ENCODE measurements at regions not wholly inside any gene's neighbourhood (a gene's known extent, or its start where the extent isn't known, plus 50 kb on each side); places are given as distances from the start of the nearest gene placed in this dataset.
"Not testable (repeated sequence)": the region's sequence is repeated elsewhere in the genome, so short reads cannot be mapped to it uniquely, and the experiment has no call there.

DNA sequence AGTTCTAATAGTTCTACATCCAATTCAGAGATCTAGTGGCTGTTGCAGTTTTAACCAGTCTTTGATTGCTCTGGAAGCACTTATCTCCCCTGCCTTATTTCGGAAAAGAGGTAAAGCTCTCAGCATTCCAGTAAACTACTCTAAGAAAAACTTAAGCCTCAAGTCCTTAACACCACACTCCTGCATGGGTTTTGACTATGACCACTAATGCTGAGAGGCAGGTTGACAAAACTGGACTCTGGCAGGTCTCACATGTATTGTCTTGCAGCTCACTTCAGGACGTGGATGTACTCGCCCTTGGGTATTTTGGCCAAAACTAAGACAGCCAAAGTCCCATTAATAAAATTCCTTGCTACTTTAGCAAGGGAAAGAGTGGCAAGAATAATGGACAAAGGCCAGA is 405.9 kb upstream of the GRM7 start:
- DNase-seq = no peak

DNA sequence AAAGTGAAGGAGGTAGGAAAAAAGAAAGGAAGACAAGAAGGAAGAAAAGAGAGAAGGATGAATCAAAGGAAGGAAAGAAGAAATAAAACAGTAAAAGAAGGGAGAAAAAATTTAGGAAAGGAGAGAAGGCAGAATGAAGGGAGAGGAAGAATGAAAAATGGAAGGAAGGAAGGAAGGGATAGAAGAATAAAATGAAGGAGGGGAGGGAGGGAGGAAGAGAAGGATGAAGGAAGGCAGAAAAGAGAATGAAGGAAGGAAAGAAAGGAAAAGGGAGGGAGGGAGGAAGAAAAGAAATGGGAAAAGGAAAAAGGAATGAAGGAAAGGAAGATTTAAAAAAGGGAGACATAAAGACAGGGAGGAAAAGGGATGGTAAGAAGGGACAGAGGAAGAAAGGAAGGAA is 393.7 kb upstream of the GRM7 start:
- DNase-seq = no peak

DNA sequence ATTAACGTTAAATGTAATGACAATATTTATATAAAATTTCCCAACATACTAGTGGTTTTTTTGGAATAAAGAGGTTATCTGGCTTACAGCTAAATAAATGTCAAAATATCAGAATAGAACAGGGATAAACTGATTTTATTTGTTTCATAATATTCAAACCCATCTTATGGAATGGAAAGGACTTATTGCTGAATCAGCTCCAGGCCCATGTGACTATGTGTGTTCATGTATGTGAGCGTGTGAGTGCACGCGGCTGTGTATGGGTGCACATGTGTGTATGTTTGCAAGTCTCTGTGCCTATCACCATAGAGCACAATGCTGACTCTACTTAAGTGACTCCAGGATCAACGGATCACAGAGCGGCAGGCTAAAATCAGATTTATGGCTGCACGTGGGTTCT is 392.3 kb upstream of the GRM7 start:
- DNase-seq = no peak

DNA sequence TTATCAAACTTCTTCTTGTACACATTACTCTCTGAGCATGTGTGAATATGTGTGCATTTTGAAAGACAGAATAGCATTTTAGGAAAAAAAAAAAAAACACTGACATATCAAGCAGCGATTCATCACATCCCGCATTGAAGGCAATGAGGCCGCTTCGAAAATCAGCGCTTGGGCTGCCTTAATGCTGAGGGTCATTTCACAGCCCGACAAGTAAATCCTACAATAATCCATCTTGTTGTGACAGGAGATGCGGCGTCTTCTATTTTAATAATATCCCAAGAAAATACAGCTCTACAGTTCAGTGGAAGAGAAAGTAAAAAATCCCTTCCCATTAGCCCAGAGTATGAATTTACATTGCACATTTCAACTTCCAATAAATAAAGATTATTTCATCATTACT is 389.2 kb upstream of the GRM7 start:
- no peak for DNase-seq

DNA sequence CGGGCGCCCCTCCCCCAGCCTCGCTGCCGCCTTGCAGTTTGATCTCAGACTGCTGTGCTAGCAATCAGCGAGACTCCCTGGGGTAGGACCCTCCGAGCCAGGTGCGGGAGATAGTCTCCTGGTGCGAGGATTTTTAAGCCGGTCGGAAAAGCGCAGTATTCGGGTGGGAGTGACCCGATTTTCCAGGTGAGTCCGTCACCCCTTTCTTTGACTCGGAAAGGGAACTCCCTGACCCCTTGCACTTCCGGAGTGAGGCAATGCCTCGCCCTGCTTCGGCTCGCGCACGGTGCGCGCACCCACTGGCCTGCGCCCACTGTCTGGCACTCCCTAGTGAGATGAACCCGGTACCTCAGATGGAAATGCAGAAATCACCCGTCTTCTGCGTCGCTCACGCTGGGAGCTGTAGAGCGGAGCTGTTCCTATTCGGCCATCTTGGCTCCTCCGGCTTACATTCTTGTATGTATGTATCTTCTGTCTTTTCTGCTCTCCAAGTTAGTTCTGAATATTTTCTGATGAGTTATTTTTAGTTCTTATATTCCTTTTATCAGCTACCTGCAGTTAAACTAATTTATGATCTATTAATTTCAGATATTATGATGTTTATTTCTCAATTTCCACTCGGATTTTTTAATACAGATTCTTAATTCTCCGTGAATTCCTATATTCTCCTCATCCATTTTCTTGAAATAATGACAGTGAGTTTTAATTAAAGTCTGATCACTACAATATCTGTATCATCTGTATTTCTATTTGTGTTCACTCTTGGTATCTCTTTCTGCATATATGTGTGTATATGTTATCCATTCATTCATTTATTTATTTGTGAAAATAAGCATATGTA is 370.2 kb upstream of the GRM7 start:
- DNase-seq = not testable (repeated sequence)

DNA sequence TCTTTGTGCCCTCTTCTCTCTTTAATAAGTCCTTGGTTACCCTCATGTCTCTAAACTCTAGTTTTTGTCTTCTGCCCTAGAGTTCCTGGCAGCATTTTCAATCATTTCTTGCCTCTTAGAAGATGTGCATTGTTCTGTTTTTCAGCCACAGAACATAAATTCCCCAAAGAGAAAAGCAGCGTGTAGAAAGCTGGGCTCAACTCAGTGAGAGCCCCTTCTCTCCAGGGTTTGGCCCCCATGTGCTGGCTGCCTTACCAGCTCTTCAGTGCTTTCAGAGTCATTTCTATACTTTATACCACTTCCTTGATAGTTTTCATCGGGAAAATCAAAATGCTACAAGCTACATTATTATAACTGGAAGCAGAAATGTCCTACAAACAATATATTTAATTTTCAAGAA is 369.1 kb upstream of the GRM7 start:
- no peak for DNase-seq

DNA sequence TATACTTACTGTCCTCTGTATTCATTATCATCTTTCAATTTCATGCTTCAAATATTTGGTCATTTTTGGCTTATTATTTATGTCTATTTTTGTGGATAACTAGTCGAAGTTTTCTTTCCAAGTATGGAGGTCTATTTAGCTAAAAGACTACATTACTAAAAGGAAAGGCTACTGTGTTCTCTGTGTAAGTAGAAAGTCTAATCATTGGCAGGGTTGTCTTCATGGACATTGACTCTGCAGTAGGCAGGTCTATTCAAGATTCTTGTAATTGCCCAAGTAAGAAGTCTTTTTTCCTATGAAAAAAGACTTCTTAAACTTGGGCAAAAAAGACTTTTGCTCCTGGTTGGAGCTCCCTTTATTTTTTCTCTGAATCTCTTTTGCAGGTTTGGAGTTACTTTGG is 368.6 kb upstream of the GRM7 start:
- DNase-seq = no peak

DNA sequence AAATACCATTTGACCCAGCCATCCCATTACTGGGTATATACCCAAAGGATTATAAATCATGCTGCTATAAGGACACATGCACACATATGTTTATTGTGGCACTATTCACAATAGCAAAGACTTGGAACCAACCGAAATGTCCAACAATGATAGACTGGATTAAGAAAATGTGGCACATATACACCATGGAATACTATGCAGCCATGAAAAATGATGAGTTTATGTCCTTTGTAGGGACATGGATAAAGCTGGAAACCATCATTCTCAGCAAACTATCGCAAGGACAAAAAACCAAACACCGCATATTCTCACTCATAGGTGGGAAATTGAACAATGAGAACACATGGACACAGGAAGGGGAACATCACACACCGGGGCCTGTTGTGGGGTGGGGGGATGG is 362.0 kb upstream of the GRM7 start:
- DNase-seq = not testable (repeated sequence)

DNA sequence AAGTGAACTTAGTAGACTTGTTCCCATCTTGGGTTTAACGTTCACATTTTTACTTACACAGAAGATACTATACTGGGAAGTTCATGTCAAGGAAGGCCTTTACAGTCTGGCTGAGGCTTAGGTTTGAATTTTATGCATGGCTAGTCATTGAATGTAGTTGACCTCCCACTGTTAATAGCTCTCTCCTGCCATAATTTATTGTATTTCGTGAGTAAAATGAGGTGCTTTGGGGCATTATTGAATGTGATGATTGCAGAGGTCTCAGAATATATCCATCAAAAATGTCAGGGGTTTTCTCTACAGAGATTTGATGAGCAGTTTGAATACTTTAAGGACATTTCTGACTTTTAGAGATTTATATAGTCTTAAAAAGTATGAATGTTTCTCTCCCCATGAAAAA is 356.6 kb upstream of the GRM7 start:
- DNase-seq = no peak

DNA sequence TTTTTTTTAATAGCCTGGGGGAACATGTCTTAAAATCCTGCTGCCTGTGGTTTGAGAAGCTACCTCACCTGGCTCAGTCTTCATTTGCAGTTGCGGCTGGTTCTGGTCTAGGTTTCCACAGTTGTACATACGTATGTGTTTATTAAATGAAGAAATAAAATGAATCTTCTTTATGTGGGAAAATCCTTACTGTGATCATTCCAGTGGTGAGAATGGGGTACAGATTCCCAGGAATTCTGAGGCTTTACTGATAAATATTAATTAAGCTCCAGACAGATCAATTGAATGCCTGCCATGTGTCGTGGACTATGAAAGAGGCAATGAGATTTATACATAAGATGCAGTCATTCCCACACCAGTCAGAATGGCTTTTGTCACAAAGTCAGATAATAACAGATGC is 356.1 kb upstream of the GRM7 start:
- no peak for DNase-seq

DNA sequence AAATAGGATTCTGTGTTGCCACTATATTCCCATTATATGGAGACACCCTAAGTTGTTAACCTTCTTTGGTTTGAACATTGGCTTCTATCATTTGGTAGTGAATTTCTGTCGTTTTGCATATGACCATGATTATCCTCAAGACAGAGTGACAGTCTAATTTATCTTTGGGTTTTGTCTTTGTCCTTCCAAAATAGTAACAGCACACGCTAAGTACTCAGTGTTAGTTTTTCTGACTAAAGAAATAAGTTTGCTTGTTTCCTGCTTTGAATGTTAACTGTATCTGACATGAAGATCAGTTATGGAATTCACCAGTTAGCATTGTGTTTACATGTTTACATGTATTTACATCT is 352.5 kb upstream of the GRM7 start:
- DNase-seq = no peak

DNA sequence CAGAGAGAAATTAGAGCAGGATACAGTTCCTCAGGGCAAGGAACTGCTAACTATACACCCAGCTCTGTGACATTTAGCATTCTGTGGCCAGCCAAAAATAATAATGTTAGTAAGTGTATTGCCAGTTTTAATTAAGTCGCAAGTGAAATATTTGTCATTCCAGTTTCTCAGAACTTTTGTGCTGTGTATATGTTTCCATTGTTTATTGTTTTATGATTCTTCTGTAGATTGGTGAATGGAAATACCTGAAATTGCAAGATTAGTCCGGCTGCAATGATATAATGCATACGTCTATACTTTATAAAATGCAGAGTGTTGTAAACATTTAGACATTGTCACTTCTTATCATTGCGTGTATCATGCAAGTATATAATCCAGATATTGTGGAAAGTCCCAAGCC is 351.3 kb upstream of the GRM7 start:
- no peak for DNase-seq

DNA sequence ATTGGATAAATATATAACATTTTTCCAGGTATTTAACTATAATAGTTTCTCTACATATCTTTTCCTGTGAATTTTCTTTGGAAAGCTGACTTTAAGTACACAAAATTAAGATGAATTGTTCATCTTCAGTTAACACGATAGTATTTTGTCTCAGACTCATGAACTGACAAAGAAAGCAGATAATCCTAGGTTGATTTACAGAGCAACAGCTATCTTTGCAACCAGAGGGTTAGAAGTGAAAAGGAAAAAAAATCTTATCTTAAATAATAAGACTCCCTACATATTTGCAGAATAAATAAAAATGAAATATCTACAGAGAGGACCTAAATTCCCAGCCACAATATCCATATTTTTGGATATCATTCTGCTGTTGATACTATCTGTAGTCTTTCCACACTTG is 350.2 kb upstream of the GRM7 start:
- DNase-seq = no peak

DNA sequence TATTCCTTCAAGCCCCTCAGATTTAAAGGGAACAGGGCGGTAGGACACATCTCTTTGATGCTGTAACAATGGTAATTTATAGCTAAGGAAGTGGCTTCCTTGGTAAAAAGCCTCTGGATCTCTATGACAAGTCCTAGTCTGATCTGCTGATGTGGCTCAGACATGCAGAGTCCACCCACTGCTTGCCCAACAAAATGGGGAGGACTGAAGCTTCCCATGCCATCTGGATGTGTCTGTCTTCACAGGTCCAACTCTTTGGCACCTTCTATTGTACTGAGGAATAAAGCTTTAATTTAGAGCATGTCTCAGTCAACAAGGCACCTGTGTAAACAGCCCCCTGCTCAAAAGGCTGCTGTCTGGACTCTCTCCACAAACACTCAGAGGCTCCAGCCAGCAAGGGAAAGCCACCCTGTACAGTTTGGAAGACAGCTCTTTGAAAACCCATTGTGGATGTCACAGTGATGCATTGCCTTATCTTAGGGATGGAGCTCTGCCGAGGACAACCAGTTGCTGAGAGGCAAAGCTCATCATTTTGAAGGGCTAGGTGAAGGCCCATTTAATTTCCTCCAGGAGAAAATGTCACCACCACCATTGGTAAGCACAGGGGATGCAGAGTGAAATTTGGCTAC is 348.6 kb upstream of the GRM7 start:
- no peak for DNase-seq

DNA sequence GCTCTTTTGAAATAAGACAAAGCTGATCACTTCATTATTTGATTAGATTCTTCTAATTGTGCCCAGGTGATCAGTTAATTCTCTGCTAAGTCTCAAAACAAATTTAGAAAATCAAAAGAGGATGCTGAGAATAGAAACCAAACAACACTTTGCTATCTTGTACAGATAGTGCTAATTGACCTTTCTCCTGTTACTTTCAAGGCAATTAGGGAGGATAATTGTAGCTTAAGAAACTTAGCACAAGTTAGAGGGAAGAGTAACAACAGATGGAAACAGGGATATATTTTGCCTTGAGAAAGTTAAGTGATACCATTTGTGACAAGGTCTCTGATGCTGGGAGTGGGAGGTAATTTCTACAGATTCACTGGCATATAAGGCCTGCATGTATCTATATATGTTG is 344.8 kb upstream of the GRM7 start:
- DNase-seq = no peak

DNA sequence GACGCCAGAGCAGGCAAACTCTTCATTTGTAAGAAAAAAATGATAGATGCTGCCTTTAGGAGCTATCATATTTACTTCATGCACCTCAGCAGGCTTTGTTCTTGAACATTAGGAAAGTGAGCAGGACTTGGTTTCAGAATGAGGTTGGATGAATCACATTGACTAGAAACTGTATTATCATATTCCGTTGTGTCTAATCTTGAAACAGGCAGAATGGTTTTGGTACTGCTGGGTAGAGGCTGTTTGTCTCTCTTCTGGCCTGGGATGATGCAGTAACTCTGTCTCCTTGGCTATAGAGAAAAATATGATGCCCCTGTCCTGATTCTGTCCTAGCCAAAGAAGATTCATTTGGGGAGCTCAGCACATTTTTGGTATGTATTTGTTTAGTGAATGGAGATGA is 344.2 kb upstream of the GRM7 start:
- no peak for DNase-seq

DNA sequence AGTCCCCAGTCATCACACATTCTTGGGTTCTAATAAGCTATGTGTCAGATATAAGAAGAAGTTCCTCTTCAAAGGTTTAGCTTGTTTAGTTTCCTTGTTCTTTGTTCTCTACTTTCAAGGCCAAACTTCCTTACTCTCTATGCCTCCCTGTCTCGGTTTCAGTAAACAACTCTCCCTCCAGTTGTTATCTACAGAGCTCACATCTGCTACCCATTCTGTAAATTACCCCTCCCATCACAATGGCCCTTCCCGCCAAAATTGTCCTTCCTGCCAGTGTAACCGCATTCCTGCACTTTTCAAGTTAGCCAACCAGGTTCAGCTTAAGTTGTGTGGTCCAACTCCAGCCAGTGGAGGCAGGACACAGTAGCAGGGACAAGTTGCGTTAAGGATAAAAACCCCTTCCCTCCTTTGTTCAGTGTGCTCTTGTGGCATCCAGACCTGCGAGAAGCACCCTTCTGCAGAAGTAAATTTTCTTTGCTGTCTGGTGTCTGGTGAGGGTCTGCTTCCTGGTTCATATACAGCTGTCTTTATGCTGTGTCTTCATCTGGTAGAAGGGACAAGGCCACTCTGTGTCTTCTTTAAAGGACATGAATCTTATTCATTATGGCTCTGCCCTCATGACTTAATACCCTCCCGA is 342.1 kb upstream of the GRM7 start:
- DNase-seq = no peak

DNA sequence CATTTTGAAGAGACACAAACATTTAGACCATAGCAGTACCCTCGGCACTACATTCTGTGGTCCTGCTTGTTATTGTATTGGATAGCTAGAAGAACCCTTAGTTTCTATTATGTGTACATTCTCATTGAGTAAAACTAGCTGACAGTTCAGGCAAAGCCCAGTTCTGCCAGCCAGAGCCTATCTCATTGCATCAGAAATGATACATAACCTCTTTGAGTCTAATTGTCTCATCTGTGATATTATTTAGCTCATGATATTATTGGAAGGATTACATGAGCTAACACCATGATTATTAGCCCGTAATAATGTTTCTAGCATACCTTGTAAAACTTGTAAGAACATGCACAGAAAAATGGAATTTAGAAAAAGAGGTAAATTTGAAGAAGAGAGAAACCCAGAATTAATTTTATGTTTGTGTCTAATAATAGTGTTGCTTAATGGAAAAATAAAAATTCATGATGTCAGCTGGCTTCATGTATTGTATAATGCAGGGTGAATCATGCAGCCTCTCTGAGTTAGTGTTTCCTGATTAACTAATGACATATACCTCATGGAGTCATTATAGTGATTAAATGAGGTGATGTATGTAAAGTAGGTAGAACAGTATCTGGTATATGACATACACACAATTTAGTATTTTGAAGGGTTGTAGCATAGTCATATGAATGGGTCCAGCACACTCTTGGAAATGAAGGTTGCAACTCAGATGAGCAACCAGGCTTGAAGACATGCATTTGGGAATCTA is 339.4 kb upstream of the GRM7 start:
- DNase-seq = no peak

DNA sequence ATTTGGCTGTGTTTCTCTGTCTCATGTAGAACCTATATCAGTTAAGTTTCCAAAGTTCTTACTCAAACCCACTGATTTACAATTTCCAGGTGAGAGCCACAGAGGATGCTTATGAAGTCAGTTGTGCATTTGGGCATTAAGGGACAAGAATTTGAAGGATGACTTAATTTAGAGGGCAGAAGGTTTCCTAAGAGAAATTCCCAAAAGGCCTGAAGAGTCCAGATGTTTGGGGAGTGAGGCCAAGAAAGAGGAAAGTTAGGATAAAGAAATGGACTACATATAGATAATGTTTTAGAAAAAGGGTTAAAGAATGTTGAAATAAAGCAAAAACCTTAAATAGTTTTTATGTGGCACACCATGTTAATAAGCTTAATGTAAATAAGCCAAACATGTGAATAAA is 338.7 kb upstream of the GRM7 start:
- DNase-seq = no peak

DNA sequence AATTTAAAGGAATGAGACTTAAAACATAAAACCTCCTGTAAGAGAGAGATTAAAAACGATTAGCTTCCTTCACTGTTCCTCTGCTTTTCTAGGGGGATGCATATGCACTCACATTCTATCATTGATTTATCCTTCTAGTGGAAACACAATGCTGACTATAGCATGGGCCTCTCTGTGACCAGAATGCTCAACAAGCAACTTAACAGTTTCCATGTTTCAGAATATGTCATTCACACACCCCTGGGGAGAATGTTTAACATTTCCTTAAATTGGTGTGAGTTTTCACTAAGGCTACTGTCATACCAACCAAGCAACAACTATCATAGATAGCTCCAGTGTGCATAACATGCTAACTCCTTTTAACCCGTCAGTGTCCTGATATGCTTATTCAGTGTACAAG is 337.9 kb upstream of the GRM7 start:
- no peak for DNase-seq

DNA sequence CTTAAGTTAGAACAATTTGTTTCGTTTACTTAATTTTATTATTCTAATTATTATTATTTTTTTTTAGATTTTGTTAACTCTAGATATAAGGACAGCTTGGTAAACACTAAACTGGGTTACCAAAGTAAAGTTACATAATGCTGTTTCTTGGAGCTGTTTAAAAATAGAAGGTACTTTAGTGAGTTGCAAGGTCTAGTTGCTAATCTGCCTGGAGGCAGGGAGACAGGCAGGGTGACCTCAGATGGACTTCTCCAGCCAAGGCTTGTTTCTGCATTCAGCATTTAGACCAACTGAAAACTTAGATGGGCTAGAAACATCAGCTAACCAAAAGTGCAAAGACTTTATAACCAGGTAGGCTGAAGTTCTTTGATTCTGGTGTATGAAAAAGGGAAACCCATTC is 336.4 kb upstream of the GRM7 start:
- DNase-seq = no peak

DNA sequence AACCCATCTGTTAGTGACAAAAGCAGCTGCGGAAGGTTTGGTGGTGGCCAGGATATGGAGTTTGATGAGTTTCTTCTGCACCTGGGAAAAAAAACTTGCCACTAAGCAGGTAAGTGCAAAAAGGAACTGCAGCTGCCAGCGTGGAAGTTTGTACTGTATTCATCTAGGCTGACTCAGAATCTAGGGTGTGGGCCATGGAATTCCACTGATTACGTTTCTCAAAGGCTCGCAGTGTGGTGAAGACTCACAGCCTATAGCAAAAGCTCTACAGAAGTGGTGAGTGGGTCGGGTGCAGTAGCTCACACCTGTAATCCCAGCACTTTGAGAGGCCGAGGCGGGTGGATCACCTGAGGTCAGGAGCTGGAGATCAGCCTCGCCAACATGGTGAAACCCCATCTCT is 334.6 kb upstream of the GRM7 start:
- DNase-seq = no peak

DNA sequence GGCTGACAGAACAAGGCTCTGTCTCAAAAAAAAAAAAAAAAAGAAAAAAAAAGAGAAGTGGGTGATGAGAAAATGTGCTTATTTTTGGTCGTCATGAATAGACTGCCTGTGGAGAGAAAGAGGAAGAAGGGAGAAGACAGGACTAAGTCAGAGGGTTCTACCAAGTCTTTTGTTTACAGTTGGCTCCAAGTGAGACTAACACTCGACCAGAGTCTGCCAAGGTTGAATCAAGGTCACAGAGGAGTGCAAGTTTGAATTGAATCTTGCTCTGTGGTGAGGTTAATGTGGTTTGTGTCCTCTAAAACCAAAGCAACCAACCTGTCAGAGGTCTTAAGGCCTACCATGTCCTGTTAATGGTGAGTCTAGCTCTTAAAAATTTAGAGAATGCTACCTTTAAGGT is 334.1 kb upstream of the GRM7 start:
- DNase-seq = no peak

DNA sequence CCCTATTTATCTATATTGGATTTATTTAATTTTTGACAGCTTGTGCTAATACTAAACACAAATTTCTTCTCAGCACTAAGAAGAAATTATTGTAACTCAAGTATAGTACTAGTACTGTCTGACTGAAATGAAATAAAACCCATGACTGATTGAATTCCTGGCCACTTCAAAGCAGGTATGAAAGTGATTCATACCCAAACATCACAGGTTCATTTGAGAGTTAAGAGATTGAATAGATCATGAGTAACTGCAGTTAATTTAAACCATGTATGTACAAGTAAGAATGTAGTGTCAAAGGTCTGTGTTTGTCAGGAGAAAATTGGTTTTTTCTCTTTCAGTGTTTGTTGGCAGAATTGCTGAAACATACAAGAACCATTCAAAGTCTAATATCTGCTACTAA is 332.0 kb upstream of the GRM7 start:
- no peak for DNase-seq

Data from EL (cell line).